Spinal cord (tissue), 9 donors: ENCODE measurements at regions not wholly inside any gene's neighbourhood (a gene's known extent, or its start where the extent isn't known, plus 50 kb on each side); places are given as distances from the start of the nearest gene placed in this dataset.
A peak's percentile ranks its signal among the peaks of the same experiment; 100 is the strongest.
"Not testable (repeated sequence)": the region's sequence is repeated elsewhere in the genome, so short reads cannot be mapped to it uniquely, and the experiment has no call there.

Experiments
- DNase-seq, 6 donors: peaks; one replicate each; pipeline versions ENCODE4 v3.0.0 to v3.0.0-alpha.2; 2013 to 2015; ENCODE audit warnings: low spot score in 6 of 6, low read depth in 4 of 6
- H3K27ac ChIP-seq: one replicate; pipeline ENCODE4 v1.5.1; 2013; ENCODE audit warnings: low read depth, low read length, control low read depth
- H3K27me3 ChIP-seq: one replicate; pipeline ENCODE4 v1.6.1; 2013; ENCODE audit warnings: low read length; ENCODE audit not compliant: control insufficient read depth, insufficient read depth
- H3K36me3 ChIP-seq: one replicate; pipeline ENCODE4 v1.6.1; 2013; ENCODE audit warnings: low read length; ENCODE audit not compliant: control insufficient read depth, insufficient read depth
- H3K4me1 ChIP-seq: one replicate; pipeline ENCODE4 v1.6.1; 2013; ENCODE audit warnings: low read length; ENCODE audit not compliant: control insufficient read depth, insufficient read depth
- H3K4me3 ChIP-seq: one replicate; pipeline ENCODE4 v1.5.1; 2013; ENCODE audit warnings: low read depth, low read length, control low read depth
- H3K9me3 ChIP-seq: one replicate; pipeline ENCODE4 v1.6.1; 2013; ENCODE audit warnings: low read length; ENCODE audit not compliant: control insufficient read depth, insufficient read depth
- WGBS: methylation state at CpG from one replicate; pipeline ENCODE4 v1.1.5; 2013; ENCODE audit warnings: missing lambda C conversion rate; ENCODE audit not compliant: insufficient coverage; 5-methylcytosine and 5-hydroxymethylcytosine counted together
- donor health status: healthy.

DNA sequence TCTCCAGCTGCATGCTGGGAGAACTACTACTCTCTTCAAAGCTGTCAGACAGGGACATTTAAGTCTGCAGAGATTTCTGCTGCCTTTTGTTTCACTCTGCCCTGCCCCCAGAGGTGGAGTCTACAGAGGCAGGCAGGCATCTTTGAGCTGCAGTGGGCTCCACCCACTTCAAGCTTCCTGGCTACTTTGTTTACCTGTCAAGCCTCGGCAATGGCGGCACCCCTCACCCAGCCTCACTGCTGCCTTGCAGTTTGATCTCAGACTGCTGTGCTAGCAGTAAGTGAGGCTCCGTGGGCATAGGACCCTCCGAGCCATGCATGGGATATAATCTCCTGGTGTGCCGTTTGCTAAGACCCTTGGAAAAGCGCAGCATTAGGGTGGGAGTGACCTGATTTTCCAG lies 61.7 kb downstream of the DMRTA1 start:
- not testable (repeated sequence) for H3K9me3 ChIP-seq, H3K36me3 ChIP-seq, H3K27me3 ChIP-seq, DNase-seq, H3K27ac ChIP-seq, H3K4me3 ChIP-seq, H3K4me1 ChIP-seq
- 97% methylated on average over 6 of the region's 6 CpGs for WGBS

GRCh38 chr9:22508790-22509189 lies 62.2 kb downstream of the DMRTA1 start:
- Histone ChIP-seq H3K27me3 (no peaks in the 10 kb centered on the region), H3K36me3 (no peaks in the 10 kb centered on the region), H3K9me3 (peaks cover 3% of the 10 kb centered on the region), H3K4me3 (no peak overlapping the region), H3K4me1 (no peaks in the 10 kb centered on the region), H3K27ac (no peak overlapping the region)
- 80% methylated on average over 5 of the region's 11 CpGs for WGBS
- DNase-seq = no peak

DNA sequence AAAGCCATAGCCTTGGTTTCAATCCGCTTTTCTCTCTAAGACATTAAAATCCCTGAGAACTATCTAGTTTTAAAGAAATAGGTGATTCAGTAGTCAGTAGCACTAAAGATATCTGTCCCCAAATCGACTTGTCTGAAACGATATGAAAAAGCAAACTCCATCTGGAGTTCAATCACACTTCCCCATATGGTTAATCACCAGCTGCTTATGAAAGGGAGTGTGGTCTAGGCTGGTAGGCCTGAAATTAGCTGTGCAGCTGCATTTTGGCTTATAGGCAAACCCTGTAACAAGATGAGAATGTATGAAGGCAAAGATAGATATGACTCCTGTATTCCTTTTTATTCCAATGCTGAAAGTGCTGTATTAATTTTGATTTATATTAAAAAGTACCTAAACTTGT lies 65.9 kb downstream of the DMRTA1 start:
- peak in 2 of 6 donors; percentile 34 to 63 for DNase-seq
- Histone ChIP-seq H3K9me3 (peaks cover 3% of the 10 kb centered on the region), H3K4me3 (no peak overlapping the region), H3K27me3 (no peaks in the 10 kb centered on the region), H3K27ac (no peak overlapping the region), H3K4me1 (no peaks in the 10 kb centered on the region), H3K36me3 (no peaks in the 10 kb centered on the region)
- no CpG with 5 or more reads among the region's 3 CpGs for WGBS

DNA sequence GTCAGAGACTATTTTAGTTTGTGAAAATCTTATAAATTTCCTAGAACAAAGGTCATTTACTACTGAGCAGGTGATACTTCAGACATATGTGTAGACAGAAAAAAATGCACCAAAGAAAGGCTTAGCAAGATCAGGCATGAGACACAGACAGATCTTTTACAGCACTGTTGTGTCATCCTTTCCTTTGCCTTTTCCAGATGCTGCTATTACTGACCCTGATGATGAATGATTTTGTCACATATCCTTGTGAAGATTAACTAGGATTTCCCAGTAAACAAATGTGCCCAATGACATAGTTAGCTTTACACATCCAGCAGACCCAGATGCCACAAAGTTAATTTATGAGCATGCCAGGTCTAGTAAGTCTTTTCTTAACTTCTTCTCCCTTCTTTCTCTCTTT lies 68.2 kb downstream of the DMRTA1 start:
- Histone ChIP-seq H3K36me3 (no peaks in the 10 kb centered on the region), H3K27ac (no peak overlapping the region), H3K4me3 (no peak overlapping the region), H3K9me3 (no peaks in the 10 kb centered on the region), H3K27me3 (no peaks in the 10 kb centered on the region), H3K4me1 (no peaks in the 10 kb centered on the region)
- DNase-seq = no peak

- no CpG with 5 or more reads among the region's 5 CpGs for WGBS
- Histone ChIP-seq H3K9me3 (no peaks in the 10 kb centered on the region), H3K36me3 (no peaks in the 10 kb centered on the region), H3K4me3 (no peak overlapping the region), H3K4me1 (no peaks in the 10 kb centered on the region), H3K27ac (no peak overlapping the region), H3K27me3 (no peaks in the 10 kb centered on the region)
- peak in 3 of 6 donors; percentile 2 to 71 (median 46) for DNase-seq
Measured at GRCh38 chr9:22522206-22522740, 75.6 kb downstream of the DMRTA1 start.

GRCh38 chr9:22528485-22528884 lies 81.9 kb downstream of the DMRTA1 start:
- Histone ChIP-seq H3K27ac (no peak overlapping the region), H3K36me3 (no peaks in the 10 kb centered on the region), H3K4me1 (no peaks in the 10 kb centered on the region), H3K4me3 (no peak overlapping the region), H3K27me3 (no peaks in the 10 kb centered on the region), H3K9me3 (no peaks in the 10 kb centered on the region)
- DNase-seq = peak in 5 of 6 donors; percentile 15 to 89 (median 32)
- no CpG with 5 or more reads among the region's 2 CpGs for WGBS

DNA sequence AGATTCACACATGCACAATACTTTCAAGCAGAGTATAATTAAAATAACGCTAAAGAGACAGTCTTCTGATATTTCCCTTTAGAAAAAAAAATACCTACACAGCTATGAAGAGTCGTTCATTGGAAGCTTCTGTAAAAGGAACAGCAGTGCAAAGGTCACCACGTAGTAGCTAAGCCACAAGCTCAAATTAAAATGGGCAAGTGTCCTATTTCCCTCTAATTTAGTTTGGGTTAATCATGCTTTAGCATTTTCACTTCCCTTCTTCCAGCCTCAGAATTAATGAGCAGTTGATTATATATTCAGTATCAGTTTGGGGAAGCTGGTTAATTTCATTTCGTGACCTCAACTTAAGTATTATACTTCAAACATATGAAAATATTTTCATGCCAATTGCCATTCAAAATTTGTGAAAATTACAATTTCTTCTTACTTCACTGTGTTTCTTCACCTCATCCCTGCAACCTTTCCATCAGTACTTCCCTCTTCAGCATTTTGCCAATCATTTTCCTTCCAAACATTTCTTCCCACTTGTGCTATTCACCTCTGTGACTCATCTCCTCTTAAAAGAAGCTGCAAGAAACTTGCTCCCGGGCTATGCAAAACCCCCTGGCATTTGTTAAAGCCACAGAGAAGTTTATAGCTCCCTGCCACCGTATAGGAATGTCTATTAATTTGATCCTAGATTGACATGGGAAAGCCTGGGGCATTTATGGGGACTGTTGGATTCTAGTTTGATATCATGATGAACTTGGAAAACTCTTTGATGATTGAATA lies 83.0 kb downstream of the DMRTA1 start:
- no peaks in the 10 kb centered on the region for H3K4me1 ChIP-seq
- 40% methylated on average over 1 of the region's 6 CpGs for WGBS
- H3K27ac ChIP-seq = no peak overlapping the region
- no peaks in the 10 kb centered on the region for H3K27me3 ChIP-seq
- H3K9me3 ChIP-seq = no peaks in the 10 kb centered on the region
- no peak for DNase-seq
- H3K36me3 ChIP-seq = no peaks in the 10 kb centered on the region
- H3K4me3 ChIP-seq = no peak overlapping the region

DNA sequence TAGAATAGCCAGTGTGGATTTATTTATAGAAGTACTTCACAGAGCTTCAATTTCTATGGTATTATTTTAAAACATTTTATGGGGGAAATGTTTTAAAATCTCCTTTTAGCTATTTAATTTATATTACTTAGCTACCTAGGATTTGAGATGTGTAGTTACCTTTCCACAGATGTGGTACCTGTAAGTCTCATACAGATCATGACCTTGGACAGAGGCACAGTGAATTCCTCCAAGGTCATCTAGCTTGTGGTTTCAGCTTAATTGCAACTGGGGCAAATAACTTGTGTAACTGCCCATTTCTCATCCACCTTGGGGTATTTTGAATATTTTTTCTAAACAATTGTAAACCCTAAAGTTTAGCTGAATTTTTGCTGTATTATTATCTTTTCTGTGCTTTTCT lies 89.2 kb downstream of the DMRTA1 start:
- no peaks in the 10 kb centered on the region for H3K4me1 ChIP-seq
- no peak overlapping the region for H3K4me3 ChIP-seq
- H3K27me3 ChIP-seq = no peaks in the 10 kb centered on the region
- no peak overlapping the region for H3K27ac ChIP-seq
- DNase-seq = no peak
- H3K36me3 ChIP-seq = no peaks in the 10 kb centered on the region
- no peaks in the 10 kb centered on the region for H3K9me3 ChIP-seq

- Histone ChIP-seq H3K4me3 (no peak overlapping the region), H3K9me3 (no peaks in the 10 kb centered on the region), H3K27me3 (no peaks in the 10 kb centered on the region), H3K4me1 (no peaks in the 10 kb centered on the region), H3K36me3 (no peaks in the 10 kb centered on the region), H3K27ac (no peak overlapping the region)
- no CpG with 5 or more reads among the region's 5 CpGs for WGBS
- DNase-seq = no peak
Measured at GRCh38 chr9:22537721-22538120, 91.1 kb downstream of the DMRTA1 start.

DNA sequence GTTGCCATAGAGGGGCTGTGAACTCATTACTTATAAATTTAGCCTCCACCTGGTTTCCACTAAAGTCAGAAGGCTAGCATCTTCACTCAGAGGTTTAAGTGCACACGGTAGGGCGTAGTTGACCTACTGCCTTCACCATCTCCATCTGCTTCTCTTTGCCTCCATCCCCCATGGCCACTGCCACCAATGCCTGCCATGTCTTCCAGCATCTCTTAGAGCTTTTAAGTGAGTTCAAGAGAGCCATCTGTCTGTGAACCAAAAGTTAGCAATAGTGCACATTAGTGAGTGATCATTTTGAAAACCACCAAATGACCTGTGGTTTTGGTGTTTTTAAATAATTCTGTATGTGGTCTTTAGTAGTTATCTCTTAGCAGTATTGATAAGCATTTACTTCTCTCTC lies 102.0 kb downstream of the DMRTA1 start:
- Histone ChIP-seq H3K9me3 (no peaks in the 10 kb centered on the region), H3K27me3 (no peaks in the 10 kb centered on the region), H3K27ac (no peak overlapping the region), H3K4me3 (no peak overlapping the region), H3K4me1 (no peaks in the 10 kb centered on the region), H3K36me3 (no peaks in the 10 kb centered on the region)
- no peak for DNase-seq
- 100% methylated on average over 2 of the region's 2 CpGs for WGBS
